EH (cell line): ENCODE measurements at regions not wholly inside any gene's neighbourhood (a gene's known extent, or its start where the extent isn't known, plus 50 kb on each side); places are given as distances from the start of the nearest gene placed in this dataset.
A peak's percentile ranks its signal among the peaks of the same experiment; 100 is the strongest.
"Not testable (repeated sequence)": the region's sequence is repeated elsewhere in the genome, so short reads cannot be mapped to it uniquely, and the experiment has no call there.

ENCODE experiments used
- DNase-seq: peaks from one replicate; pipeline ENCODE4 v3.0.0-alpha.2; 2015; ENCODE audit warnings: low read depth

DNA sequence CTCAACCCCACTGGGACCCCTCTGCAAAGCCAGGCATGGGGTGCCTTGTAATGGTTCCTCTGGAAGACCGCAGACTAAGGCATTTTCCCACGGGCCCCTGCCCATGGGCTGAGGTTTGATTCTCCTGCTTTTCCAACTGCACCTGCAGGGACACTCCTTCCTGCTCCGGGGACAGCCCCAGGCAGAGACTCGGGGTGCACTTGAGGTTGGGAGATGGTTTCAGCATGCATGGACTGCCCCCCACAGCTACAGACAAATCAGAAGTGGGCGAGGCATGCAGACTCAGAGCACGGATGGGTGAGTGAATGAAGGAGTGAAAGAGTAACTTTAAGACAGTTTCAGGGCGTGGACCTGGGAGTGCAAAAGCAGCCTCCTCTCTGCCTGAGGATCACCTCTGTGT, 87.9 kb upstream of the RPL38 start:
- no peak for DNase-seq

DNA sequence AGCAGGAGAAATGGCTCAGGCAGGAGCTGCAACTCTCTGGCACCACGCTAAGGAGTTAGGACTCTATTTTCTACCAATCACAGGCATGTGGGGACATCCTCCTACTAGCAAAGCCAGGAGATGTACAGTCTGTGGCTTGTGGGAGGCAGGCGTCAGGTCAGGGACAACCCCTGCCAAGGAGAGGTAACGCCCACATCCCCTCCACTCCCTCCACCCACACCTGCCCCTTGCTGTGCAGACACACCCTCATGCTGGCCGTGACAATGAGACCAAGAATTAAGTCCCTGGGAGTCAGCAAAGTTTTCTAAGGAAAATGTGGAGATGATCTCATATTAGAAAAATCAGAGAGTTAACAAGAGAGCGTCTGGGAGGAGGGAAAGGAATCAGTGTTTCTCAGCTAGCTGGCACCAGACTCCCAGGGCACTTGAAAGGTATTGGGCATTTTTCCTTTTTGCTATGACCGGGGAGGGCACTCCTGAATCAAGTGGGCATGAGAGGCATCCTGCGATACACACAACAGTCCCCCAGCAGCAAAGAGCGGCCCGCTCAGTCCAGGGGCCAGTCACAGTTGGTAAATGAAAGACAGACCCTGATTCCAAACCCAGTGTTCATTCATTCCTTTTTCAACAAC, 87.3 kb upstream of the RPL38 start:
- peak; percentile 3 for DNase-seq

DNA sequence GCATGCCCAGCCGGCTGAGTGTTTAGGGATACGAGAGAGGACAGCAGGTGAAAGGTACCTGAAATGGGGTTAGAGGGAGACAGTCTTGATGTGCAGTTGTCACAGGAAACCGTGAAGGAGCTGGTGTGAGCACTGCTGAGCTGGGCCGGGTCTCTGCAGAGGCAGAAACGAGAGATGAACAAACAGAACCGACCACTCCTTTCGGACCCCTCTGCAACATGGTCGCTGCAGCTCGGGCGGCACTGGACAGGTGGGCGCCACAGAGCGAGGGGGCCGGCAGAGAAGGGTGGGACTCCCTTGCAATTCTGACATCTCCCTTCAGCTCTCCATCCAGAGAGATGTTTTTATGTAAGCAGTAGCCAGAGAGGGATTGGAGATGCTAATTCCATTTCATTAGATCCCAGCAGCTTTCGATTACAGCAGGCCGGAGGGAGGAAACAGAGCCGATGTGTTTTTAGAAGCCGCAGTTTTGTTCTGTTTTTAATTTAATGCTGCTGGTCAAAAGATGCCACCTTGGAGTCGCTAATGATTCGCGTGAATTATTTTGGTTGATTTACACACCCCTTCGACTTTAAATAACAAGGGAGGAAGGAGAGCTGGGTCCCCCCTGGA, 86.3 kb upstream of the RPL38 start:
- no peak for DNase-seq

DNA sequence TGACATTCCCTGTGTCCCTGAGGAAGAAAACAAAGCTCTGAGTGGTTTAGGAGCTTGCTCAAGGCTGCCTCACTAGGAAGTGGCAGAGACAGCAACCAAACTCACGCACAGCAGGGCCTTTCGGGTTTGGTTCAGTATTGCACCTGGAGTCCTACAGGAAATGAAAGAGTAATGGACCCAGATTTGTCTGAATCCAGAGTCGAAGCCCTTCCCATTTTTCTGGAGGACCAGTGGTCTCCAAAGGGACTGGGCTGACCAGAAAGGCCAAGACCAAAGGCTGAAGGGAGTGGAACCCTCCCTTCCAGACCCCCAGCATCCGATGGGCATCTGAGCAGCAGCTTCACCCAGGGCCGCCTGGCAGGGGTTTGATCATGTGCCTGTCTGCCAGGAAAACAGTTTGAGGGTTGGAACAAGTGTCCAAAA, 85.5 kb upstream of the RPL38 start:
- DNase-seq = no peak

DNA sequence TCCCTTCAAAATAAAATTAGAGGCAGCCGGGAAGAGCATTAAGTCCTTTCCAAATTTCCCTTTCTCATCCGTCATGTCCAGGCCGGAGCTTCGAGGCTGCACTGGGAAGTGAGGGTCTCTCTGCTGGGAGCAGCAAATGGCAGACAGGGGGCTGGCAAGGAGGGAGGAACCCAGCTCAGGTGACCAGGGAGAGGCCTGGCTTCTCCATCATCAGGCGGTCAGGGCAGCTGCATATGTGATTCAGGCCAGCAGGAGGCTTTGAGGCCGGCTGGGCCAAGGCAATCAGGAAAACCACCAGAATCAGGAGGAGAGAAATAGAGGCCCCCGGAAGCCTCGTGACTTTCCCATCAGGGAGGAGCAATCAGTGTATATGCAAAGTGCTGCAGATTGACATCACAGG, 85.0 kb upstream of the RPL38 start:
- no peak for DNase-seq

DNA sequence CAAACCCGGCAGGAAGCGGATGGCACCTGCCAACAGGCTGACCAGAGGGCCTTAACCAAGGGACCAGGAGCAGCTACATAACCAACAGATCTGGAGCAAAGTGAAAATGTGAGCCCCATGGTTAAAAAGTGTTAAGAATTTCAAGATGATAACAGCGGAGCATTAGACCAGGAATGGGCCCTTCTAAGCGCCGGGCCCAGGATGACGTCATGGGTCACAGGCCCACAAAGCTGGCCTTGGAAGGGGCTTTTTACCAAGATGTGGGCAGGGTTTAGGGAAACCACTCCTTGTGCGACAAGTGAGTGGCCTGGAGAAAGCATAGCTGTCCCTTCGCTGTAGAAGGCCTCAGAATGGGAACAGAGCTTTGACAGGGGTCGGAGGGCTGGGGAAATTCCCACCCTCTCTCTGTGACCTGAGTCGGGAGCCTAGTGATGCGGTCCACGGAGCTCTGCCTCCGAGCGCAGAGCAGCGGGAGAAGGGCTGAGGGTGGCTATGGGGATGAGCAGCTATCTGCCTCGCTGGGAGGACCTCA, 84.4 kb upstream of the RPL38 start:
- no peak for DNase-seq

DNA sequence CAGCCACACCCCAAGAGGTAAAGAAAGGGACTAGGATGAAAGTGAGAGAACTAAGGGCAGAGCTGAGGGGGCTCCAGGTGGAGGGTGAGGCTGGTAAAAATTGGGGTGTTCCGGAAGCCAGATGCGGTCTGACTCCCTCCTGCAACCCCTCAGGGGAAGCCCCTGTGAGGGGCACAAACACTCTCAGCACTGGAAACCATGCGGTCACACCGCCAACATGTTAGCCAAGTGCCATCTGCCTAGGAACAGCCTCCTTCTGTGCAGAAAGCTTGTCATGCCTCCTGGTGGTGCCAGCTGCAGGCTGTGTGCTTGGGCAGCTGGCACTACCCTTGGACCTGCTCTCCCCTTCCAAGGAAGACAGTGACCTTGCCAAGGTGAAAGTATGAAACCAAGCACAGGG, 83.5 kb upstream of the RPL38 start:
- no peak for DNase-seq

DNA sequence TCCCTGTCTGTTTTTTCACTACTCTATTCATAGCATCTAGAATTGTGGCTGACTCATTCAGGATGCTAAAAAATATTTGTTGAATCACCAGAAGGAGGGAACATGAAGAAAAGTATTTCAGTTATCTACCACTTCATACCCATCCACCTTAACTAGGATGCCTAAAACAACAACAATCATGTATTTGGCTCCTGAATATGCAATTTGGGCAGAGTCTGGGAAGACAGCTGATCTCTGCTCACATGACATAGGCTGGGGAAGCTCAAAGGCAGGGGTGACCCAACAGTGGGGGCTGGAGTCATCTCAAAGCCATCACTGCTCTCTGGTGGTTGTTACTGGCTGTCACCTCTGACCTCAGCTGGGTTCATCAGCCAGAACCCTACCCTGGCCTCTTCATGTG, 80.1 kb upstream of the RPL38 start:
- DNase-seq = peak; percentile 14

DNA sequence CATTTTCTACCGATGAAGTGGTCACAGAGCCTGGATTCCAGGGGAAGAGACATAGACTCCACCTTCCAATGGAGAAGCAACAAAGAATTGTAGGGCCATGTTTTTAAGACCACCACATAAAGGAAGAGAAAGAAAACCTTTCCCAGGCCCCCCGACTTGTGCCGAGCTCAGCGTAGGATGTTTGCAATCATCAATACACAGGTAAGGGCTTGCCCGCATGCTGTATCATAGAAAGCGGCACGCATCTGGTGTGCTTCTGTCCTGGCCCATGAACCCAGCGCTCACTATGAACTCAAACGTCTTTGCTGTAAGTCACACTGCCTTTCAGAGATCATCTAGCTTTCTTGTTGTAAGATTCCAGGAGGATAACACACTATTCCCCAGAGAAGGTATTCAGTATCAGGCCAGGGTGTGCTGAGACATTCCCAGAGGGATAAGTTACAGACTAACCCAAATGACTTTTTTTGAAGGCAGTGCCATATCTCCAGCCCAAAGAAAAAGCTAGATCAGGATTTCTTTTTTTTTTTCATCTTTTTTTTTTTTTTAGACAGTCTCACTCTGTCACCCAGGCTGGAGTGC, 79.5 kb upstream of the RPL38 start:
- no peak for DNase-seq

DNA sequence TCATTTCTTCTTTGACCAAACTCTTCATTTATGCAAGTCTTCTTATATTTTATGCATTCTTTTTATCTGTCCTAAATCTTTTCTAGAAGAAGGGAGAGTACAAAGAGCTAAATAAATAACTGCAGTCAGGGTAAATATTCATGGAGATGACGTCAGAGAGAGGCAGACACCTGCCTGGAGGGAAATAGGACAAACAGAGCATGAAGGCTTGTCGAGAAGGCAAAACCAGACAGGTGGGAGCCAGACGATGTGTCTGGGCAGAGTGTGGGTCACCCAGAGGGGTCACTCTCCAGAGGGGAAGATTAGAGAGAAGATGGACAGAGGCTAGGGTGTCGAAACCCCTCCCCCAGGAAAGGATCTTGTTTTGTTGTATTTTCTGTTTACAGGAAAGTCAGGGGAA, 78.3 kb upstream of the RPL38 start:
- no peak for DNase-seq

DNA sequence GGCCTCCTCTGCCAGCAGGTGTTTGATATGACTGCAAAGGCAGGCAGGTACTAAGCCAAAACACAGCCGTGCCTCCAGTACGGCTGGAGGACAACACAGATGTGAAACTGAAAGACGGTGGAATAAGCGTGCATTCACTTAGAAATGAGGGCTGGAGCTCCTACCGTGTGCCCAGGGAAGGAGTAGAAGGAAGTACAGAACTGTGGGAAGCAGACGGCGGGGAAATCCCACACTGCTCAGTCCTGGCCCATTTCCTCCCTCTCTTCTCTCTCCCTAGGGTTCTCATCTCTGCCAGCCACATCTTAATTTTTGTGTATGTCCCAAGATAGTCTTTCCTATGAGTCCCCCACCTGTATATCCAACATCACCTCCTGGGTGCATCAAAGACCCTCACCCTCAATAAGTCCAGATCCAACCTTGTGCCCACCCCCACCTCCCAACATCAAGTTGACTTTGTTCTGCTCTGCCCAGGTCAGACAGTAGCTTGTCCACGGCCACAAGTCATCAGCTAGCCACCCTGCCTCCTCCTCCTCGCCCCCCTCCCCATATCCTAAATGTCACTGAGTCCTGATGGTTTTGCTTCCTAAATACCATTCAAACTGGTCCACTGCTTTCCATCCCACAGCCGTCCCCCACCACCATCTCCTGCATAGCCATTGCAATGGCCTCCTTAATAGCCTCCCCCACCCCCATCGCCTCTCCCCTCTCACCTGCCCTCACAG, 77.1 kb upstream of the RPL38 start:
- DNase-seq = no peak

DNA sequence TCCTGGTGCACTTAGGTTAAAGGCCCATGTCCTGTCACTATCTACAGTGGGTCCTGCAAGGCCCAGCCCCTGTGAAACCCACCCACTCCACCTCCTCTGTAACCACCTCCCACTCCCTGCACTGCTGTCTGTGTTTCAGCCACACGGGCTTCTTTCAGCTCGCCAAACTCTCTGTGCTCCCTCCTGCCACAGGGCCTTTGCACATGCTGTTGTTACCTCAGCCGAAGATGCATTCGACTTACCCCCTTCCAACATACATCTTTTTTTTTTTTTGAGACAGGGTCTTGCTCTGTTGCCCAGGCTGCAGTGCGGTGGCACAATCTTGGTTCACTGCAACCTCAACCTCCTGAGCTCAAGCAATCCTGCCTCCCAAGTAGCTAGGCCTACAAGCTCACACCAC, 76.5 kb upstream of the RPL38 start:
- DNase-seq = no peak

DNA sequence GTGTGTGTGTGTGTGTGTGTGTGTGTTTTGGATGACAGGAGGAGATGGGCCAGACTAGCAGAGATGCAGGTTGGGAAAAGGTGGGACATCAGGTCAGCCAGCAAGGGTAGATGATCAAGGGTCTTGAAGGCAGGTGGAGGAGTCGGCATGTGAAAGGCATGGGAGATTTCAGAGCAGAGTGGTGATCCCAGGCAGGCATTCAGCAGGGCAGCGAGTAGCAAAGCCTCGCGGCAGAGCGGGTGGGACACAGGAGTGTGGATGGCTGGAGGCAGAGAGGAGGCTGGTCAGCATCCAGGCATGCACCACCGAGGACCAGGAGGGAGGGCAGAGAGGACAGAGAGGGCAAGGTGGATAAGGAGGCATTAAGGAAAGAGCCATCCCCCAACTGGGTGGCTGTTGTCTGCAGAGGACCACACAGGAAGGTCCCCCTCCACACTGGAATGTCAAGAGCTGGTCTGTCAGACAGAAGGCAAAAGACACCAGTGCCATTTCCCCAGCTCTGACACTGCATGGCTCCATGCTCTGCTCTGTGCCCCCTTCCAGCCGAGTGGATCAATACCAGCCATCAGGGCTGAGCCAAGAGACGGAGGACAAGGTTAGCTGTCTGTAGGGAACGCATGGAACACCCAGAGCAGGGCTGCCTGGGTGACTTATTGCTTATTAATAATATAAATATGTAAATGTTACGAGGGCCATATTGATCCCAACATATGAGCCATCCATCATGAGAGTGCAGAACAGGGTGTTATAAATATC, 74.8 kb upstream of the RPL38 start:
- DNase-seq = no peak

DNA sequence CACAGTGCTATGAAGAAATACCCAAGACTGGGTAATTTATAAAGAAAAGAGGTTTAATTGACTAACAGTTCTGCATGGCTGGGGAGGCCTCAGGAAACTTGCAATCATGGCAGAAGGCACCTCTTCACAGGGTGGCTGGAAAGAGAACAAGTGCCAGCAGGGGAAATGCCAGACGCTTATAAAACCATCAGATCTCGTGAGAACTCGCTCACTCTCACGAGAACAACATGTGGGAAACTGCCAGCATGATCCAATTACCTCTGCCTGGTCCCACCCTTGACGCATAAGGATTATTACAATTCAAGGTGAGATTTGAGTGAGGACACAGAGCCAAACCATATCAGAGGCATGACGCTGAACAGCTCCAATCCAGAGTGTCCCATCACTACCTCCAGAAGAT, 73.7 kb upstream of the RPL38 start:
- not testable (repeated sequence) for DNase-seq

DNA sequence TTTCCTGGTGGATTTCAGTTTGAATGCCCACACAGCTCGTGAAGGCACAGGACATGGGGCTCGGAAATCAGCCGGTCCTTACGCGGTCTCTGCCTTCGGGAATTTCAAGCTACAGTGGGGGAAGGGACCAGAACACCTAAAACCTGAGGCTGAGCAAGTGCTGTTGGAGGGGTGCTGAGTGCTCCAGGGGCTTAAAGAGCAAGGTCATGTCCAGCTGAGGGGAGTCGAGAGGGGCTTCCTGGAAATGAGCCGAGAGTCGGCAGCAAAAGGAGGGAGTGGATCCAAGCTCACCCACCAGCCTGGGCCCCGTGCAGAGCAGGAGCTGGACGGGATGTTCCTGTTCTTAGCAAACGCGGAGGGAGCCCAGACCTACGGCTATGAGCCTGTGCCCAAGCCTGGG, 73.2 kb upstream of the RPL38 start:
- no peak for DNase-seq

DNA sequence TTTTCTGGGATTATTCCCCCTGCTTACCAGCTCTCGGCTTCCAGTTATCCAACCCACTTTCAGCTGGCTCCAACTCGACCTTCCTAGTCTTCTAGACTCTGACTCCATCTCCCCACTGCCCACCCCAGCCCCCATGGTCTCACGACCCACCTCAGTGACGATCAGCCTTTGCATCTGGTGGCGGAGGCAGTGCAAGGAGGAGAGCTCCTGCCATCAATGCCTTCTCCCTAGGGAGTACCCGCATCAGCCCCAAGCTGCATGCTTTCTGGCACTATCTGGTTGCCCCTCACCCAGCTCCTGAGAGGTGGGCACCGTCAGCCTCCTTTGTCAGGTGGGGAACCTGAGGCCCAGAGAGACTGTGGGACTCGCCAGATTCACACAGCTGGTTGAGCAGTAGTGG, 72.6 kb upstream of the RPL38 start:
- DNase-seq = no peak

DNA sequence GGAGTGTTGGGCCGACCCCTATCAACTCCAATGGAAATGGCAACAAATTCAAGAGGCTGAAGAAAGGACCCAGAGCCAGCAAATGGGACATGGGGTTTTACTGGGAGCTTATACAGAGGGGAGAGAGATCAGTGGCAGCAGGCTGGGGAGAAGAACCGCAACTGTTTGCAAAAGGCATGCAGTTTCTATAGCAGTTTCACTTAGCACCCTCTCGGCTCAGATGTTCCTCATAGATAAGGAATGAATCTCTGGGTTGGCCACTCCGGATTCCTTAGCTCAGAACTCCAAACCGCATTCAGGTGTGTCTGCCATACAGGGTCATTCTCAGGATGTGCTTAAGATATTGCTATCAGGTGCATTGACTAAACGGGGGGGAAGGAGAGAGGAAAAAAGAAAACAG, 71.1 kb upstream of the RPL38 start:
- DNase-seq = no peak

DNA sequence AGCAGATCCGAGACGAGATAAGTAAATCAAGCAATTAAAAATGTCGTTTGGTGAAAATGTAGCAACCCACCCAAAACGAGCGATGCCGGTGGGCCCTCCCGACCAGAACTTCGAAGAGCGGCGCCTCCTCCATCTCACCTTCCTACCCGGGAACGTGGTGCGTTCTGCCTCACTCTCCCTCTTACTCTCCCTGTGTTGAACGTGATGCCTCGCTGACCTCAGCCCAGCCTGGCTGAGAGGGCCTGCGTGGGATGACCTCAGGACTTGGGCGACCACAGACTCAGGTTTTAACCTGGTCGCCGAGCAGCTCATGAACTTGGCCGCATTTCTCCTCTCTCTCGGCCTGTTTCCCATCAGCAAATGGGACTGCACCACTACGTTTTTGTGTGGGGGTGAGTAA, 69.7 kb upstream of the RPL38 start:
- no peak for DNase-seq

DNA sequence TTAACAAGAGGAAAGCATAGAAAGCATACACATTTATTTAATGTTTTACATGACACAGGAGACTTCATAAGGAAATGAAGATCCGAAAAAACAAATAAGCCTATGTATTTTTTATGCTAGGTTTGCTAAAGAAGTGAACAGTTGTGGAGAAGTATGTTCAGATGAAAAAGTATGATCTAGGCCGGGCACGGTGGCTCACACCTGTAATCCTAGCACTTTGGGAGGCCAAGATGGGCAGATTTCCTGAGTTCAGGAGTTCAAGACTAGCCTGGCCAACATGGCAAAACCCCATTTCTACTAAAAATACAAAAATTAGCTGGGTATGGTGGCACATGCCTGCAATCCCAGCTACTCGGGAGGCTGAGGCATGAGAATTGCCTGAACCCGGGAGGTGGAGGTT, 69.2 kb upstream of the RPL38 start:
- DNase-seq = not testable (repeated sequence)

DNA sequence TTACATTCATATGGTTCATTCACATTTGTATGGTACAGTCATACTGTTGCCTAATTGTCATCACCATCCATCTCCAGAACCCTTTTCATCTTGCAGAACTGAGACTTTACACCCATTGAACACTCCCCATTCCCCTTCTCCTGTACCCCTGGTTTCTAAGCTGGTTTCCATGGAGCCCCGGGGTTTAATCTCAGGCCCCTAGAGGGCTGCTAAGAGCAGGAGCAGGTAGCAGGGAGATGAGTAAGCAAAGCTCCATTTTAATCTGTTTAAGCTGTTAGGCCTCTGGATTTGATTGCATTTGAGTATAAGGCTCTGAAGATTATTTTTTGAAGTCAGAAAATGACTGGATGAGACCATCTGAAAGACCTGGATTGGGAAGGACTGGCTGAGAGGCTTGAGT, 68.5 kb upstream of the RPL38 start:
- DNase-seq = no peak

DNA sequence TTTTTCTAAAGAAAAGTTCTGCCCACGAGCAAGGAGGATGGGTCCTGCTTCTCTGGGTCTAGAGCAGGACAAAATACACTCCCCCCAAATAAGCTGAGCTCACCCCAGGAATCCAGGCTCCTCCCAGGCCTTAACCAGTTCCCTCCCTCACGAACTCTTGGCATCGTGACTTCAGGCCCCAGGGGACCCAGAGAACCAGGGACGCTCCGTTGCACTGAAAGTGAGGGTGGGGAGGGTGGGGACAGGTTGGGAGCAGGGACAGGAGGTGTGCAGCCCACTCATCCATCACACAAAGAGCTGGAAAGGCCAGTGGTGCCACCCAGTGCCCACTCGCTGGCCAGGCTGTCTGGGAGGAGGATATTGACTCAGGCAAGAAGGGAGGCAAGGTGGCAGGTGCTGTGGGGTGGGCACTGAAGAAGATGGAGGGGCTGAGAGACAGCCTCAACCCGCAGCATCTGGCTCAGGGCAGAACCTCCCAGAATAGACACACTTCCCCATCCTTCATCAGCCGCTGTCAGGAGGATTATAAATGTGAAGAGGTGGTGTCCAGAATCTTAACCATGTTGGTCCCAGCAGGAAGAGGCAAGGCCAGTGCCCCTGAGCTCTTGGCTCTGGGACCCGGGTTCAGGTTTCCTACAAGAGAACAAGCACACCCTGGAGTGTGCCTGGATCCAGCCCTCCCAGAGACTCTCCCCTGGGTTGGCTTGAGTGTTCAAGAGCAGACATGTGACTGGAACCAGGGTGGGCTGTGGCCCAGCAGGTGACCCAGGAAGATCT, 67.9 kb upstream of the RPL38 start:
- no peak for DNase-seq

DNA sequence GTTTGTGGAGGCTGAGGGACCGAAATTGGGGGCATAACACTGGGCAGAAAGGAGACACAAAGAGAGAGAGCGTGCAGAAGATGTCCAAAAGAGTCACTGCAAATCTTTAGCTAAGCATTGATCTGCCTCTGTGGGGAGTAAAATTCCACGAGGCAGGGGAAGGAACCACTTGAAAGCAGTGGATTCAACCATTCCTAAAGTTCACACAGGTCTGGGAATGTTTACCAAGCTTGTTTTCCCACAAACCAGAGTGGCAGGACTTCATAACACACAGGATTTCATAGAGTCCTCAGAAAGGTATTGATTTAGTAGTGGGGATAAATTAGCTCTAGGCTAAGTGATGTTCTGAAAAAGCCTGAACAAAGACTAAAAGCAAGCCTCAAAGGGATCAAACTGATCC, 66.1 kb upstream of the RPL38 start:
- no peak for DNase-seq
